Activated CD8-positive, alpha-beta memory T cell treated with anti-CD3 and anti-CD28 coated beads, Interleukin-2, amount 50 U/mL, for 1 hour (primary cell): ENCODE measurements at regions not wholly inside any gene's neighbourhood (a gene's known extent, or its start where the extent isn't known, plus 50 kb on each side); places are given as distances from the start of the nearest gene placed in this dataset.

ENCODE experiments used
- DNase-seq: peaks from one replicate; pipeline ENCODE4 v3.0.0-alpha.2; 2020; ENCODE audit errors: extremely low read depth

GRCh38 chr5:50964746-50965653 is 298.6 kb downstream of the PARP8 start:
- DNase-seq: no peak

DNA sequence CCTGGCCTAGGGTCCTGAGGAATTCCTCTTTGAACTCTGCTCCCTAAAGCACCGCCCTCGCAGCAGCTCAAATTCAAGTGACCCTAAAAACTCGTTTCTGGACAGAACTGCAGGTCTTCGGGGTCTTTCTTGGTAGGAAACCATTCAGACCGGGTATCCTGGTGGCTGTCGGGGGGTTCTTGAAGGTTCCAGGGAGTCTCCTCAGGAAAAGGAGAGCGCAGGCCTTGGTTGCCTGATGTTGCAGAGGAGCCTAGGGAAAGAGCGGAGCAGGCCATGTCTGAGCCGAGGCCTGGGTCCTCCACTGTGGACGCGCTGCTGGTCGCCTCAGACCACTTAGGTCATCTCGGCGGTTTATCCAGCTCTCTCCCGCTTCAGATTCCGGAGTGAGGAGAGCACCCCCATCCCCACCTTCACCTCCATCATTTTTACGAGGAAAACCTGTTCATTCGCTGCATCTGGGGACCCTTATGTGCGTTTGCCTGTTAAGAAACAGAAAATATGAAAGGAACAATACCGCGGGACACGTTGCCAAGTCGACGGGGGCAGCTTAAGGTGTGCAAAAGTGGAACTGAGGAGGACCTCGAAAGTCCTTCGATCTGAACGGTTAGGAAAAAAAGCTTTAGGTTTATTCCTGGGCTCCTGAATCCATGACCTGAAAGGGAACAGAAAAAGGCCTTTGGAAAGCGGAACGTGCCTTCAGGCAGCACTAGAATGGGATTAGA is 299.4 kb downstream of the PARP8 start:
- DNase-seq: no peak

DNA sequence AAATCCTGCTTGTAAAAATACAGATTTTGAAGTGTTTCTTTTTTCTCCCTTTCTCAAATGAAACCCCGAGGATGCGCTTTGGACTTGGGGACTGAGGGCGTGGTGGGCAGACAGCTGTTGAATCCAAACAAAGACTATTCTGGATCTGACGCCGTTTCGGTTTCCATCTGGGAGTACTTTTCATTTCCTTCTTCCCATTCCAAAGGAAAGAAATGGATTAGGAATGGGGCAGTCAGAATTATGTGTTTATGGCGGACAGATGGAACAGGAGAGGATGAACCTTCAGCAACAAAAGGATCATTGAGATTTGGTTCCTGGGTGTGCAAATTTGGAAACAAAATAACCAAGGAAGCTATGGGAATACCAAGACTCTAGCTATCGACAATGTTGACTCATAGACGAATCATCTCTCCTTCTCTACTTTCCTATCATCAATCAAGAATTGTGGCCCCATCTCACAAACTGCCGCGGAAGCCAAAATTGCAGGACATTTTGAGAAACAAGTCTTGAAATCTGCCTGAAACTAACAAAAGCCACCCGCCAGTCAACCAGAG is 300.6 kb downstream of the PARP8 start:
- DNase-seq: no peak

- no peak for DNase-seq
These were observed 301.3 kb downstream of the PARP8 start for GRCh38 chr5:50967563-50968355.

DNA sequence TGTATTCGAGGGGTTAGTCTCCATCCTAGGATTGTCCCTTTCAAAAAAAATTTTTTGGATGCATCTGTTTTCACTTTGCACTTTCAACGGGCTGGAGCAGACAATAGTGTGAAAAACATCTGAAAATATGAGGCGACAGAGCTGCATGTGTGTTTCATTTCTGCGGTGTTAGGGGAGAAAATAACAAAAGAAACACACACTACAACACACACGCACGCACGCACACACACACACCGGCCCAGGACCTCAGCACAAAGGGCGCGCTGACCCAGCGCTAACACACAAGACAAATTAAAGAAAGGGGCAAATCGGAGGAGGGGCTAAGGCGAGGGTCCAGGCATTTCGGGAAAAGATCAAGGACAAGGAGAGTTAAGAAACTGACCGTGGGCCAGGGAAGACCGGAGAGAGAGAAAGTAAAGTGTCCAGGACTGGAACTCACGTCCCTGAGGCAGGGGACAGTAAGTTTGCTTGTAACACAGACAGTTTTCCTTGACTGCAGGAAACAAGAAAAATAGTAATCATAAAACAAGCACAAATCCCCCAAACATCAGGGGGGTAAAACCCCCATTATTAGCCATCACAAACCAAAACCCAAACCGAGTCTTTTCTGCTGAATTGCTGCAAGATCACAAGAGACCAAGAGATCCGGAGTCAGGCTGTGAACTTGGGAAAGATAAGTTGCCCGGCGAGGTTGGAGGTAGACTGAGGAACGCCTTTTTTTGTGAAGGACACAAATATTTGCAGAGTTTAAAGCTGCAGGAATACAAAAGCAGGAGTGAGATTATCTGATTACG is 302.1 kb downstream of the PARP8 start:
- no peak for DNase-seq

DNA sequence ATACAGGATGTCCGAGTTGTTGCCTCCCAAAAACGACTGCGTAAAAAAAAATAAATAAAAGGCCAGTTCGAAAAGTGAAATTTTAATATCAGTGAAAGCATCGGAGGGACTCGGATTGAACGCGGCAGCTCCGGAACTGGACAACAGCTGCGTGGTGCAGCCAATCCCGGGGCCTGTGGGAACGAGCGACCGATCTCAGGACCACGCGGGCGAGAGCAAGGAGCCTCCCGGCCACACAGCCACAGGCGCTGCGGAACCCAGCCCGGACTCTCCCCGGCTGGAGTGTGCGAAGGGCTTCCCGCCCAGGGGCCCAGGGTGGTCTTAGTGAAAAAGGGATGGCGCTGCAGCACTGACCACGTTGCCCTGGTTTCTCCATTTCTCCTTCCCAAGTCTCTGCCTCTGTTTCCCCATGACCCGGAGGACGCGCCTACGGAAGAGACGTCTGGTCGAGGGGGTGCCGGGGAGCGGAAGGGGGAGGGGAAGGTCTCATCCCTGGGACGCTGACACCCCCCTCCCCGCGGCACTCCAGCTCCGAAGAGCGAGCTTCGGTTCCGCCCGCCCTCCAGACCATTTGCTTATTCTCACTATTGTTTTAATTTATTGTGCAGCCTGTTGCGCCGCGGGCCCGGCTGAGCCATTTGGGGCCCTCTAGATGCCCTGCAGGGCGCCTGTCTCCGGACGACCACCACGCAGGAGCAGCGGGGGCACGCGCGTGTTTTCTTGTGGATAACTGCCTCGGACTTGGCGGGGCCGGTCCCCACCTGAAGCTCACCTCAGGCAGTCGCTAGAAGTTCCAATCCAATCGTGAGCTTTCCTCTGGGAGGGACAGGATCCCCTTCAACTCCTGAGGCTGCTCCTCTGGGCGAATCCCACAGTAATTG is 303.0 kb downstream of the PARP8 start:
- no peak for DNase-seq

- no peak for DNase-seq
These were observed 309.4 kb downstream of the PARP8 start for GRCh38 chr5:50975840-50976239.

DNA sequence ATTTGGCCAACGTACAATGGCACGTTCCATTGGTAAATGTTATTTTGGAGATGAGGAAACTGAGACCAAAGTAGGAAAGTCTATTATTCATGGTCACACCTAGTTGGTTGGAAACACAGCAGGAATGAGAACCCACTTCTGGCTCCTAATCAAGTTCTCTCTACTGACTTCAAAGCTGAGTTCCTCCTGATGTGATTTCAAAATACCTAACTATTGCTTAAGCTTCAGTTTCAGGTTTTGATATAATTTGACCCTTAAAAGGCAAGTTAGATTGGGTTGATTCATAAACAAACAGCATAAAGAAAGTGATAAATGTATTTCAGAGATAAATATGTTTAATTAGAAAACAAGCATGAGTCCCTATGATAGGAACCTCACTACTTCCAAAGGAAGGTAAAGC is 312.5 kb downstream of the PARP8 start:
- DNase-seq: no peak

- no peak for DNase-seq
These were observed 318.2 kb downstream of the PARP8 start for GRCh38 chr5:50984640-50985039.

DNA sequence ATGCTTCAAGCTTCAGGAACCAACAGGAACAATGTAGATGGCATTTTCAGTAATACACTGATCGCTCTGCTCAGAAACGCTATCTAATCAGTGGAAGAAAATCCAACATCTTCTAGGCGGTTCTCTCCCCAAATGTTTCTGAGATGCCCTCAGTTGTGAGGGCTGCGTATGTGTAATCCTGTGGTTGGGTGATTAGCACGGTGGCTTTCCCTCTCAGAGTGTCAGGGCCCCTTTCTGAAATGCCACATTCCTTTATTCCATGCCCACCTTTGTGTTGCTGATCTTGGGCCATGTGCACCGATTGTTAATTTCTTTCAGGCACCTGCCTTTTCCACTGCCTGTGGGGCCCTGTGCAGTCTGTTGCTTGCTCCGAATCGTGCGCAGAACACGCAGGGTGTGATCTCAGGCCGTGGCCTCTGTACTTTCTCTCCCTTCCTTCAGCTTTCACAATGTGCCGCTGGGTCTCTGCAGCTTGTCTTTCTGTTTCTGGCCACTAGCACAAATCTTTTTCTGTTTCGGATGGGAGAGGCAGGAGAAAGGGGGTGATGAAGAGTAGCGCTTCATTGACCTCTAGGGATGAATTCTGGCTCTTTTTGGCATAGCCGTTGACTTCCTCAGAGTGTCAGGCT is 324.0 kb downstream of the PARP8 start:
- no peak for DNase-seq

DNA sequence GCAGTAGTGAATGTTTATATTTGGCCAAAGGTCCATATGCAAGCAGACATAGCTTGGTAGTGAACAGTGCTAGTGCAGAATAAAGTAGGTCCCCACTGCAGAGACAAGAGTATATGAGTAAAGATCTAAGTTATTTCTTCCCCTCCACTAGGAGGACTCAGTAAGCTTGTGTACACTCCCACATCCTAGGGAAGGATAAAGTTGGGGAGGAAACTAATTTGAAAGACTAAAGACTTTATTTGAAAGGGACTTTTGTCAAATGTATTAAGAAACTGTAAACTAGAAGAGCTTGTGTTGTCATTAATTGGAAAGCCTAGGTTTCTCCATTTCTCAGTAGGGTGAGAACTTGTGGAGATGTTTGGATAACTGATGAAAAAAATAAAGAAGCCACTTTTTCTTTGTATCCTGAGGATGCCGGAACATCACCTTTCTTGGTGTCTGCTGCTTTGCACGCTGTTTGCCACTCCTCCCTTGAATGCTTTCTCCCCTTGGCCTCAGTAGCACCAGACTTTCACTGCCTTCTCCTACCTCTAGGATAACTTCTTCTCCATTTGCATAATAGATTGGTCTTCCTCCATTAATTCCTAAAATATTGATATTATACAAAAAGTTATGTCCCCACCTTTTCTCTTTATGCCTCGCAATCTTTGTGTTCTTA is 329.0 kb downstream of the PARP8 start:
- no peak for DNase-seq

DNA sequence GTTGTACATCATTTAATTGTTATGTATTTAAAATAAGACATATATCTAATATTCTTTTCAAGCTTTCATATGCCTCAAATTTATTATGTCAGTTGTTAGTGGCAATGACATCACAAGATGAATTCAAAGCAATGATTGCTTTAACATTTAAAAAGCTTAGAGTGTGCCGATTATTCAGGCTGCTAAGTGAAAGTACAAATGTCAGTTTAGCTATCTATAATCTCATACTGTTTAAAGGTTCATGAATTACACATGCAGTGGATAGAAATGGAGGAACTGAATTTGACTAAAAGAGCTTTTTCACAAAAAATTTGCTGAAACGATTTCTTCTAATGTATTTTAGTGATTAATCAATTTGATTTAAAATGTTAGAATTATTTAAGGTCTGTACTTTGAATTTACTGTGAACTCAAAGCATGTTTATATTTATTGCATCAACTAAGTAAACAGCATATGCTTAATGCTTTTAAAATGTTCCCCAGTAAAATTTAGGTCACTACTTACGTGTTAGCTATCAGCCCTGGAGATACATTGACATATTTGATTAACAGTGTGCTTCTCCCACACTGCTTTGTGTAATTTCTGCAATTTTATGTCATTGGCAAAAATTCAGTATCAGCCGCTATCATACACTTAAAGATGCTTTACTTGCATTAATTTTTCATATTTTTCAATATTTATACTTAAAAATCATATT is 334.9 kb downstream of the PARP8 start:
- no peak for DNase-seq

- no peak for DNase-seq
These were observed 335.9 kb downstream of the PARP8 start for GRCh38 chr5:51002368-51002767.

DNA sequence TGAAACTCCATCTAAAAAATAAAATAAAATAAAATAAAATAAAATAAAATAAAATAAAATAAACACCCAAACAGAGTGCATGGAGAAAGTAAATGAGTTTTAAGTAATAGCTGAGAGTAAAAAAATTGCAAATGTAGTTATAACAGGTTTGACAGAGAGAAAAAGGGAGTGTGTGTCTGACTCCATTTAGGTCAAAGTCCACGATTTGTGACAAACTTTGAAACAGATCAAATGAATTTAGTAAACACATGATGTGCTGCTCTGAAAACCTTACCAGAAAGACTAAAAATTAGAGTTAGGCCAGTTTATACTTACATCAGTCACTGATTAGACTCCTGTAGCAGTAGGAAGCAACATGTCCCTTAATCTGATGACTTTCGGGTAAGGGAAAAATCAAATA is 346.6 kb downstream of the PARP8 start:
- no peak for DNase-seq

- DNase-seq: no peak
These were observed 352.0 kb downstream of the PARP8 start for GRCh38 chr5:51018423-51018822.

DNA sequence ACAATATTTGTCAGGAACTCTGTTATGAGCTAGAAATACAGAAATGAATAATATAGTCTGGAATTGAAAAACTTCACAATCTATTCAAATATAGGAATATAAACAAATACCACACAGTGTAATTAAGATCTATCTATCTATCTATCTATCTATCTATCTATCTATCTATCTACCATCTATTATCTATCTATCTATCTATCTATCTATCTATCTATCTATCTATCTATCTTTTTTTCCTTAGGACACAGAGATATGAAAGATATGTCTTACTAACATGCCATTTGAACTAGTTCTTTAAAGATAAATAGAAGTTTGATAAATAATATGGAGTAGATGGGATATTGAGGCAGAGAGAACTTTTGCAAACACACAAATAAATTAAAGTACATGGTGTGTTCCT is 357.8 kb downstream of the PARP8 start:
- DNase-seq: no peak

DNA sequence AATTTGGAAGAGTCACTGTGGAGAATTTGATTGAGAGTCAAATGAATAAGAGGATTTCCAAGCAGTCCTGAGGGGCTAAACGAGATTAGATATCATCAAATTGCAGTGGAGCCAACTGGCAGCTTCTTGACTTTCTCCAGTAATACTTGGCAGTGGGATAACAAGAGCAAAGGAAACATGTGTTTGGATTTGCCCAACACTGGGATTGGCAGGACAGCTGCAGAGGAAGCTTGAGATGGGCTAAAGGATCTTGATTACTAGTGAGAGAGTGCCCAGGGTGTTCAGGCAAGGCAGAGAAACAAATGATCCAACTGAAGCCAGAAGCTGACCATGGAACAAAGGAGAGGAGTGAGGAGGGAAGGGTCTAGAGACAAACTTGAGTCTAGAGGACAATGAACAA is 356.0 kb upstream of the ISL1 start:
- DNase-seq: no peak

- no peak for DNase-seq
These were observed 354.9 kb upstream of the ISL1 start for GRCh38 chr5:51028394-51028793.

DNA sequence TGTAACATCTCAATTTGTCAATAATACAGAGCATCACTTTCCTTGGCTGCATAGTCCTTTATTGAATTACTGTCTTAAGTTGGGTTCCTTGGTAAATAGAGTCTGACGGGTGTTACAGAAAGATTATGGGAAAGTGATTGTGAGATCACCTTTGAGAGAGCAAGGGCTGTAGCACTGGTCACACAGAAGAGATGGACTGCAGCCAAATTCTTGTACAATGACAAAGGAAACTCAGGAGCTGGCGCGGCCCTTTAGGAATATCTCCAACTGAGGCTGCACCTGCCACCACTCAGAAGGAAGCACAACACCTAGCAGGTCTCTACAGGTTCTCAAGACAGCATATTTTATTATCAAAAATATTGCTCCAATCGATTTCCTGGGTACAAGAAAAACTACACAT is 350.0 kb upstream of the ISL1 start:
- DNase-seq: no peak
